ENCODE measurements at regions not wholly inside any gene's neighbourhood (a gene's known extent, or its start where the extent isn't known, plus 50 kb on each side); places are given as distances from the start of the nearest gene placed in this dataset.

DNA sequence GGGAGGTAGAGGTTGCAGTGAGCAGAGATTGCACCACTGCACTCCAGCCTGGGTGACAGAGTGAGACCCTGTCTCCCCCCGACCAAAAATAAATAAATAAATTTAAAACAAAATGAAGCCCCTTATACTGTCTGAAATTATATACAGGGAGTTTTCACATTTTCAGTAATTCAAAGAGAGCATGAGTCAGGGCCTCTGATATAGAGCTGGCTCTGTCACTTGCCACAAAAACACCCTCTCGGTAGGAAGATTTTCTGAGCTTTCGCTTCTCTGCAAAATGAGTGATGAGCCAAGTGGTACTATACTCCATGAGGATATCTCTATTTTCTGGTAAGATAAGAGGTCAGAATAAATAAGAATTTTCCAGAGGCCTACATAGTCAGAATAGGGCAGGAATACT, 462.9 kb downstream of the COG6 start:
- DNase-seq (ENCODE audit: low read depth, low spot score) = no peak
- no peak for FAIRE-seq
- dilution Hi-C loops (cut with MboI; ENCODE audit: extremely low pct_ligation_motif_present, low sequenced_read_pairs) = no loop called here
- no peak overlapping the region for H3K4me2 ChIP-seq (ENCODE audit: control insufficient read depth, extremely low read depth, insufficient read depth, low read depth, low read length)
- no peaks in the 10 kb centered on the region for H3K36me3 ChIP-seq (ENCODE audit: control insufficient read depth in 2 of 2, extremely low read depth in 1 of 2, insufficient read depth in 2 of 2, low read length in 2 of 2)
- no peak overlapping the region for H2AFZ ChIP-seq (ENCODE audit: control insufficient read depth, low read length)
- no peak for TF ChIP-seq EZH2 (IDR thresholded peaks at IDR 0.05; ENCODE audit: low read length)
- TF ChIP-seq, protein P1, sequence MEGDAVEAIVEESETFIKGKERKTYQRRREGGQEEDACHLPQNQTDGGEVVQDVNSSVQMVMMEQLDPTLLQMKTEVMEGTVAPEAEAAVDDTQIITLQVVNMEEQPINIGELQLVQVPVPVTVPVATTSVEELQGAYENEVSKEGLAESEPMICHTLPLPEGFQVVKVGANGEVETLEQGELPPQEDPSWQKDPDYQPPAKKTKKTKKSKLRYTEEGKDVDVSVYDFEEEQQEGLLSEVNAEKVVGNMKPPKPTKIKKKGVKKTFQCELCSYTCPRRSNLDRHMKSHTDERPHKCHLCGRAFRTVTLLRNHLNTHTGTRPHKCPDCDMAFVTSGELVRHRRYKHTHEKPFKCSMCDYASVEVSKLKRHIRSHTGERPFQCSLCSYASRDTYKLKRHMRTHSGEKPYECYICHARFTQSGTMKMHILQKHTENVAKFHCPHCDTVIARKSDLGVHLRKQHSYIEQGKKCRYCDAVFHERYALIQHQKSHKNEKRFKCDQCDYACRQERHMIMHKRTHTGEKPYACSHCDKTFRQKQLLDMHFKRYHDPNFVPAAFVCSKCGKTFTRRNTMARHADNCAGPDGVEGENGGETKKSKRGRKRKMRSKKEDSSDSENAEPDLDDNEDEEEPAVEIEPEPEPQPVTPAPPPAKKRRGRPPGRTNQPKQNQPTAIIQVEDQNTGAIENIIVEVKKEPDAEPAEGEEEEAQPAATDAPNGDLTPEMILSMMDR (optimal IDR thresholded peaks at IDR 0.05 in 1 of 3, IDR thresholded peaks at IDR 0.05 in 1 of 3, conservative IDR thresholded peaks at IDR 0.05 in 1 of 3; ENCODE audit: extremely low read depth in 1 of 3, insufficient read depth in 2 of 3, low read length in 3 of 3) = no peak
- no peaks in the 10 kb centered on the region for H3K9me1 ChIP-seq (ENCODE audit: control insufficient read depth, extremely low read depth, insufficient read depth, low read length)
- no peak overlapping the region for H3K4me3 ChIP-seq (ENCODE audit: control insufficient read depth in 2 of 3, extremely low read depth in 1 of 3, insufficient read depth in 2 of 3, low read depth in 1 of 3, low read length in 3 of 3)
- no peaks in the 10 kb centered on the region for H3K9me3 ChIP-seq (ENCODE audit: control insufficient read depth, low read depth, low read length)
- no peak overlapping the region for H3K9ac ChIP-seq (ENCODE audit: control insufficient read depth, extremely low read depth, insufficient read depth, low read length)
- no peak overlapping the region for H3K27ac ChIP-seq (ENCODE audit: control insufficient read depth, insufficient read depth, low read length)
- H3K27me3 ChIP-seq (ENCODE audit: control insufficient read depth, extremely low read depth, insufficient read depth, low read length) = no peaks in the 10 kb centered on the region
- no peaks in the 10 kb centered on the region for H3K79me2 ChIP-seq (ENCODE audit: control insufficient read depth, insufficient read depth, low read length)
- H3K4me1 ChIP-seq (ENCODE audit: control insufficient read depth, extremely low read depth, insufficient read depth, low read length) = peaks cover 14% of the 10 kb centered on the region
- no peaks in the 10 kb centered on the region for H4K20me1 ChIP-seq (ENCODE audit: control insufficient read depth, extremely low read depth, insufficient read depth, low read length)

- TF ChIP-seq, protein P1 (optimal IDR thresholded peaks at IDR 0.05 in 1 of 3, IDR thresholded peaks at IDR 0.05 in 1 of 3, conservative IDR thresholded peaks at IDR 0.05 in 1 of 3; ENCODE audit: extremely low read depth in 1 of 3, insufficient read depth in 2 of 3, low read length in 3 of 3) = no peak
- TF ChIP-seq EZH2 (IDR thresholded peaks at IDR 0.05; ENCODE audit: low read length) = no peak
- Histone ChIP-seq H2AFZ (ENCODE audit: control insufficient read depth, low read length) (no peak overlapping the region), H3K4me3 (ENCODE audit: control insufficient read depth in 2 of 3, extremely low read depth in 1 of 3, insufficient read depth in 2 of 3, low read depth in 1 of 3, low read length in 3 of 3) (no peak overlapping the region), H3K79me2 (ENCODE audit: control insufficient read depth, insufficient read depth, low read length) (no peaks in the 10 kb centered on the region), H3K9ac (ENCODE audit: control insufficient read depth, extremely low read depth, insufficient read depth, low read length) (no peak overlapping the region), H3K36me3 (ENCODE audit: control insufficient read depth in 2 of 2, extremely low read depth in 1 of 2, insufficient read depth in 2 of 2, low read length in 2 of 2) (no peaks in the 10 kb centered on the region), H3K27me3 (ENCODE audit: control insufficient read depth, extremely low read depth, insufficient read depth, low read length) (no peaks in the 10 kb centered on the region), H3K4me2 (ENCODE audit: control insufficient read depth, extremely low read depth, insufficient read depth, low read depth, low read length) (no peak overlapping the region), H3K27ac (ENCODE audit: control insufficient read depth, insufficient read depth, low read length) (no peak overlapping the region), H3K9me1 (ENCODE audit: control insufficient read depth, extremely low read depth, insufficient read depth, low read length) (no peaks in the 10 kb centered on the region), H3K9me3 (ENCODE audit: control insufficient read depth, low read depth, low read length) (no peaks in the 10 kb centered on the region), H4K20me1 (ENCODE audit: control insufficient read depth, extremely low read depth, insufficient read depth, low read length) (no peaks in the 10 kb centered on the region), H3K4me1 (ENCODE audit: control insufficient read depth, extremely low read depth, insufficient read depth, low read length) (peaks cover 14% of the 10 kb centered on the region)
- DNase-seq (ENCODE audit: low read depth, low spot score) = no peak
- FAIRE-seq = no peak
- dilution Hi-C loops (cut with MboI; ENCODE audit: extremely low pct_ligation_motif_present, low sequenced_read_pairs) = no loop called here
These were observed 464.4 kb downstream of the COG6 start for GRCh38 chr13:40119852-40120251.

Measured in keratinocyte (primary cell).